ENCODE measurements at regions not wholly inside any gene's neighbourhood (a gene's known extent, or its start where the extent isn't known, plus 50 kb on each side); places are given as distances from the start of the nearest gene placed in this dataset.

- H3K4me1 ChIP-seq: no peaks in the 10 kb centered on the region
- H3K4me3 ChIP-seq: no peak overlapping the region
- H3K27me3 ChIP-seq: peaks cover 0 to 4% (median 0%) of the 10 kb centered on the region in 9 donors
- TF ChIP-seq POLR2A (IDR thresholded peaks at IDR 0.05): no peak
- TF ChIP-seq CTCF (IDR thresholded peaks at IDR 0.05): no peak
- intact Hi-C loops (cut with DNase I): no loop called here
- ATAC-seq (no peak), DNase-seq (no peak)
- H3K27ac ChIP-seq: no peak overlapping the region
- peaks cover 0 to 13% (median 0%) of the 10 kb centered on the region in 12 donors for H3K9me3 ChIP-seq
- no peaks in the 10 kb centered on the region for H3K36me3 ChIP-seq
- WGBS, 4 donors: 59 to 77% (median 62%) methylated on average over 2 of the region's 2 CpGs
These were observed 1011.2 kb downstream of the TBC1D22A start for GRCh38 chr22:47773635-47774034.

GRCh38 chr22:47772864-47773263, 1010.4 kb downstream of the TBC1D22A start:
- peaks cover 0 to 4% (median 0%) of the 10 kb centered on the region in 9 donors for H3K27me3 ChIP-seq
- intact Hi-C loops (cut with DNase I): no loop called here
- DNase-seq (no peak), ATAC-seq (no peak)
- no peaks in the 10 kb centered on the region for H3K4me1 ChIP-seq
- no peak overlapping the region for H3K4me3 ChIP-seq
- WGBS, 4 donors: 78 to 81% (median 80%) methylated on average over 3 of the region's 3 CpGs
- TF ChIP-seq CTCF (IDR thresholded peaks at IDR 0.05) (no peak), POLR2A (IDR thresholded peaks at IDR 0.05) (no peak)
- no peaks in the 10 kb centered on the region for H3K36me3 ChIP-seq
- H3K9me3 ChIP-seq: peaks cover 0 to 13% (median 0%) of the 10 kb centered on the region in 12 donors
- H3K27ac ChIP-seq: no peak overlapping the region

- TF ChIP-seq POLR2A (IDR thresholded peaks at IDR 0.05) (no peak), CTCF (IDR thresholded peaks at IDR 0.05) (no peak)
- ATAC-seq (no peak), DNase-seq (no peak)
- H3K9me3 ChIP-seq: peaks cover 0 to 13% (median 0%) of the 10 kb centered on the region in 12 donors
- H3K27me3 ChIP-seq: peaks cover 0 to 20% (median 3%) of the 10 kb centered on the region in 9 donors
- WGBS, 4 donors: 83 to 86% (median 85%) methylated on average over 6 of the region's 6 CpGs
- intact Hi-C loops (cut with DNase I): no loop called here
- H3K4me1 ChIP-seq: no peaks in the 10 kb centered on the region
- no peaks in the 10 kb centered on the region for H3K36me3 ChIP-seq
- H3K4me3 ChIP-seq: no peak overlapping the region
- no peak overlapping the region for H3K27ac ChIP-seq
These were observed 1007.2 kb downstream of the TBC1D22A start for GRCh38 chr22:47769652-47770051.

- H3K27me3 ChIP-seq: peaks cover 0 to 20% (median 4%) of the 10 kb centered on the region in 9 donors
- no peak for TF ChIP-seq POLR2A (IDR thresholded peaks at IDR 0.05)
- TF ChIP-seq CTCF (IDR thresholded peaks at IDR 0.05): no peak
- intact Hi-C loops (cut with DNase I): no loop called here
- H3K36me3 ChIP-seq: no peaks in the 10 kb centered on the region
- no peak overlapping the region for H3K4me3 ChIP-seq
- ATAC-seq (no peak), DNase-seq (no peak)
- WGBS, 4 donors: 82 to 88% (median 87%) methylated on average over 4 of the region's 4 CpGs
- no peak overlapping the region for H3K27ac ChIP-seq
- H3K4me1 ChIP-seq: no peaks in the 10 kb centered on the region
- peaks cover 0 to 13% (median 0%) of the 10 kb centered on the region in 12 donors for H3K9me3 ChIP-seq
These were observed 1005.6 kb downstream of the TBC1D22A start for GRCh38 chr22:47768027-47768426.

All from heart left ventricle (tissue), 16 donors.